Stromal cell of bone marrow (primary cell): ENCODE measurements at regions not wholly inside any gene's neighbourhood (a gene's known extent, or its start where the extent isn't known, plus 50 kb on each side); places are given as distances from the start of the nearest gene placed in this dataset.
A peak's percentile ranks its signal among the peaks of the same experiment; 100 is the strongest.
"Not testable (repeated sequence)": the region's sequence is repeated elsewhere in the genome, so short reads cannot be mapped to it uniquely, and the experiment has no call there.

Experiments
- DNase-seq: peaks from one replicate; pipeline ENCODE4 v3.0.0-alpha.2; 2012; ENCODE audit warnings: low read depth

DNA sequence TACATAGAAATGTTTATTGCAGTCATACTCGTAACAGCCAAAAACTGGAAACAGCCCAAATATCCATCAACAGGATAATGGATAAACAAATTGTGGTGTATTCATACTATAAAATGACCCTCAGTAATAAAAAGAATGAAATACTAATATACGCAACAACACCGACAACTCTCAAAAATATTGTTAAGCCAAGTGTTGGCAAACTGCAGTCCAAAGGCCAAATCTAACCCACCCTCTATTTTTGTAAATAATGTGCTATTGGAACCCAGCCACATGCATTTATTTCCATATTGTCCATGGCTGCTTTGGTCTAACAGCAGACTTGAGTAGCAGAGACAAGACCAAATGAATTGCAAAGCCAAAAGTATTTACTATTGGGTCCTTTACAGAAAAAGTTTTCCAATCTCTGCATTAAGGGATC, 151.0 kb downstream of the MREG start:
- no peak for DNase-seq

DNA sequence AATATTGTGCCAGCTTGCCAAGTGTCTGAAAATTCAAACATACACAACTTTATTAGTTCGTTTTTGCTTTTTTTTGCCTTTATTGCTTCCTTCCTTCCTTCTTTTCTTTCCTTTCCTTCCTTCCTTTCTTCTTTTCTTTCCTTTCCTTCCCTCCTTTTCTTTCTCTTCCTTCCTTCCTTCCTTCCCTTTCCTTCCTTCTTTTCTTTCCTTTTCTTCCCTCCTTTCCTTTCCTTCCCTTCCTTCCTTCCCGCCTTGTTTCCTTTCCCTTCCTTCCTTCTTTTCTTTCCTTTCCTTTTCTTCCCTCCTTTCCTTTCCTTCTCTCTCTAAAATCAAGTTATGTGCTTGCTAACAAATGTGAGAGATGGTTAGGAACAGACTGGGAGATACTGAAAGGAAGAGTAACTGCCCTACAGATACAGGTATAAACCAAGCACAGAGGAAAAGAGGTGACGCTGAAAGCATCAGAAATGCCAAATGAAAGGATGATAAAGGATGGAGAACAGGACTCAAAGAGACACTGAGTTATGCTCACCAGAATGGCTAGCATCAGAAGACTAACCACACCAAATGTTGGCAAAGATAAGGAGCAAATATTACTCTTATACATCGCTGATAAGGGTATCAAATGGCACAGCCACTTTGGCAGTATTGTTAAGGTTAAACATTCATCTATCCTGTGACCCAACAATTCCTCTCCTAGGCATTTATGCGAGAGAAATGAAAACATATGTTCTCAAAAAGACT, 151.6 kb downstream of the MREG start:
- no peak for DNase-seq

DNA sequence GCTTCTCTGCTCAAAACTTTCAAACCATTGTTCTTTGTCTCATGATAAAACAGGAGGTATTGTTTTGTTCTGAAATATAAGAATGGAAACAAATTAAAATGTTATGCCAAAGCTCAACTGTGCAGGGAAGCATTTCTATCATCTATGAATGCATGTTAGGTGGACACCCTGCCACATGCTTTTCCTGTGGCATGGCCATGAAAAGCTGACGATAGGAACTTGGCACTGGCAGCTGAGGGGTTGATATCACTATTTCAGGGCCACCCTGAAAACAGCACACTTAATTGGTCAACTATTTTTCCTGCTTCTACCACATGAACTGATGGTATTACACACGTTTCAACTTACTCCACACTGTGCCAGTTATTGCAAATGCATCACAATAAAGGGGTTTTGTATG, 157.3 kb downstream of the MREG start:
- DNase-seq = no peak

DNA sequence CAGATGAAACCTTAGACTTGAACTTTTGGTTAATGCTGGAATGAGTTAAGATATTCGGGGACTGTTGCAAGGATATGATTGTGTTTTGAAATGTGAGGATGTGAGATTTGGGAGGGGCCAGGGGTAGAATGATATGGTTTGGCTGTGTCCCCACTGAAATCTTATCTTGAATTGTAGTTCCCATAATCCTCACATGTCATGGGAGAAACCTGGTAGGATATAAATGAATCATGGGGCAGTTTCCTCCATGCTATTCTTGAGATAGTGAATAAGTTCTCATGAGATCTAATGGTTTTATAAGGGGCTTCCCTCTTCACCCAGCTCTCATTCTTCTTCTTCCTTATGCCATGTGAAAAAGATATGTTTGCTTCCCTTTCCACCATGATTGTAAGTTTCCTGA, 158.0 kb downstream of the MREG start:
- not testable (repeated sequence) for DNase-seq

DNA sequence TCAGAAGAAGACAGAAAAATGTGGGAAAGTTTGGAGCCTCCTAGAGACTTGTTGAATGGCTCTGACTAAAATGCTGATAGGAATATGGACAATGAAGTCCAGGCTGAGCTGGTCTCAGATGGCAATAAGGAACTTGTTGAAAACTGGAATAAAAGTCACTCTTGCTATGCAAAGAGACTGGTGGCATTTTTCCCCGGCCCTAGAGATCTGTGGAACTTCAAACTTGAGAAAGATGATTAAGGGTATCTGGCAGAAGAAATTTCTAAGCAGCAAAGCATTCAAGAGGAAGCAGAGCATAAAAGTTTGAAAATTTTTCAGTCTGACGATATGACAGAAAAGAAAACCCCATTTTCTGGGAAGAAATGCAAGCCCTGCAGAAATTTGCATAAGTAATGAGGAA, 159.3 kb downstream of the MREG start:
- no peak for DNase-seq

DNA sequence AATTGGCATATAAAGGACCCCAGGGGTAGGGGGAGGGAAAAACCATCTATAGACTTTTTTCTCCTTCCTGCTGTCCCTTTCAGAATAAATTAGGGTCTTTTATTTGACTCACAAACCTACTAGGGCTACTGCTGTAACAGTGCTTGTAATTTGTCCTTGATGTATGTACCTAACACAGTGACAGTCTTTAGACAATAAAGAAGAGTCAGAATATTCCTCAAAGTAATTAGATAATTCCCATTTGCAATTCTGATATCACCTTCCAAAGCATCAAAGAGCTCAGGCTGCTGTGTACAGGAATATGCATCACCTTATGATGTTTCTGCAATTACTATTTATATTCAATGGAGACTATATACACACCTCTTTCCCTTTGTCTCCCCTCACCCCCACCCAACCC, 161.7 kb downstream of the MREG start:
- no peak for DNase-seq

DNA sequence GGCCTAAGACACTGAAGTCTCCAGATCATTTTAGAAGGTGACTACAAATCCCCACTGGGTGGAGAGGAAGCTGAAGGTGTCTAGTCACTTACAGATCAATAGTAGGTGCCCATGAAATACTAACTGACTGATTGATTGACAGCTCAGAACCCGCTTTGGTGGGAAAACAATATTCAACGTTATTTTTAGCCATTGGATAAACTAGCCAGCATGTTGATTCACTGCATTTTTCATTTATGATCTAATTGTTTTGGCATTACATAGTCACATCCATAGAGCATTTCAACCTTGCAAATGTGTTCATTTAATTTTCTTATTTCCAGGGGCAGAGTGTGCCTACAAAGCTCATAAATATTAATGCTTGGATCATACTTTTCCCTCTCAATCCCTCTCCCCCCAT, 162.3 kb downstream of the MREG start:
- DNase-seq = peak; percentile 39

DNA sequence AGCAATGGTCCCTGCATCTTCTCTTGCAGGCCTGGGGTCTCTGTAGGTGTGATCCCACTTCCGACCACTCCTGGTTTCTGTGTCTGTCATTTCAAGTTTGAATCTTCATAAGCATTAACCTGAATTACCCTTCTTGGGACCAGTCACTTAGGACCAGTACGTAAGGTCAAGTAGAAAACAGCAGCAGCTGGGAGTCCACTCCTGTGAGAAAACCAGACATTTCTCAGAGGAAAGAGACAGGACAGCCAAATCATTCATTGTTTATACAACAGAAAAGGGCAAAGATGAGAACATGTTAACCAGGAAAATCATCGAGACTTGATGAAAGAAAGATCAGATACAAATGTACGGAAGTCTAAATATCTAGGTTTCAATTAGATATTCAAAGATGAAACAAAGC, 163.0 kb downstream of the MREG start:
- no peak for DNase-seq

DNA sequence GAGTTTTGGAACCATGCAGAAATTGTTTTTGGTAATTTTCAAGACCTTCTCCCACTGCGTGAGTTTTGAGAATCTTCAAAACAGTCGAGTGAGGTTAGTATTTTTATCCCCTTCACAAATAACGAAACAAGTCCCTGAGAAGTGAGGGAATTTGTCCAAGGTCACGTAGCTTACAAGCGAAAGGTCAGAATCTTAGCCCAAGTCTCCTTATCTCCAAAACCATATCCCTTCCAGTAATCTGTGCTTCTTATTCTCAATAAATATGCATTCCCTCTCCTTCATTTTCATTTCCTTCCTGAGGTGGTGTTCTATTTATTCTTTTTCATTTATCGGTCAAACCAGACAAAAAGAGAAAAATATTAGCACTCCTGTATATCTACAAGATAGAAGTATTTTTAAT, 163.6 kb downstream of the MREG start:
- DNase-seq = no peak

DNA sequence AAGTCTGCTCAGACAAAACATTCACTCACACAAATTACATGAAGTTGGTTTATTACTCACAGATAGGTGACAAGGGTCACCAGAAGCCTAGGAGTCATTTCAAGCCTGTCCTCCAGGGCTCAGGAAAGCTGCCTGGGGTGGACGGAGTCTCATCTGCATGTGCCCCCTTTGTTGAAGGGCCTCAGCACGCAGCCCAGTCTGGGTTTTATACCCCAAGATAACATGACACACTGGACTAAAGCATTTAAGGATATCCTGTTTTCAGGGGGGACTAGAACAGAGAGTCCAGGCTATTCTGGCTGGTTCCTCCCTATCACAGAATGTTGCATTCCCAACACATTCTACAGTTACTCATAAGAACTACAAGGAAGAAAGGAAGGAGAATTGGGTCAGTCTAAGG, 164.7 kb downstream of the MREG start:
- no peak for DNase-seq

DNA sequence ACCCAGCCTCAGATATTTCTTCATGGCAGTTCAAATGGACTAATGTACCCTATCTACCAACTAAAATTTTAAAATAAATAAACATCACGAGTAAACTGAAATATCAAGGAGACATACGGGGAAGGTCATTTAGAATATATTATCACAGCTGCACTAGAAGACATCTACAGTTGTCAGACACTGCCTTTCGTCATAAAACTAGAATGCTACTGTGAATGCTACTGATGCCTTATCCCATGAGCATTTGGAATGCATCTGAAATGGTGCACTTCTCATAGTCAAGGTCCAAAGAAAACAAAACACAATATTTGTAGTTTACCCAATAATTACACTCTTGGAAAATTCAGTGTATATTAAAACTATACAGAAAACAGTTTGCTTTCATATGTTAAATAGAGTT, 165.2 kb downstream of the MREG start:
- DNase-seq = no peak

DNA sequence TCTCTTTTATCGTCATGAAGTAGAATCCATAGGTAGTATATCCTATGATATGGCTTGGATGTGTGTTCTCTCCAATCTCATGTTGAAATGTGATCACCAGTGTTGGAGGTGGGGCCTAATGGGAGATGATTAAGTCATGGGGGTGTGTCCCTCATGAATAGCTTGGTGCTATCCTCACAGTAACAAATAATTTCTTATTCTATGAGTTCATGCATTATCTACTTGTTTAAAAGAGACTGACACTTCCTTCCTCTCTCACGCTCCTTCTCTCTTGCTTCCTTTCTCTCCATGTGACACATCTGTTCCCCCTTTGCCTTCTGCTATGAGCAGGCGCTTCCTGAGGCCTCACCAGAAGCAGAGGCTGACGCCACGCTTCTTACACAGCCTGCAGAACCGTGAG, 165.6 kb downstream of the MREG start:
- DNase-seq = no peak

DNA sequence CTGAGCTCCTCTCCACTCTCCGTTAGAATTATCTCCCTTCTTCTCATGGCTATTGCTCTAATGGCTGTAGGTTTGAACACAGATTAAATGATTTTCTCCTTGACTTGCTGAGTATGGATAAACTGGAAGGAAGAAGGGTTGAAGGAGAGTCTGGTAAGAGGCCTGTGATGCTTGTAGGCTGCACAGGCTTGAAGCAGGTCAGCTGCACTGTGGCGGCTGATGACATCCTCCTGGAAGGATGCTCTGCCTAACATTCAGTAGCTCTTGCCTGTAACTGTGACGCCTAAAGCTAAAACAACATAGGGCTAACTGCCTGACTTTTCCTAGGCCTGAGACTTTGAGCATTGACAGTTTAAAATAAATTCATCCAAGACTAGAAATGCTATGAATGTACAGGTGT, 166.3 kb downstream of the MREG start:
- DNase-seq = no peak

DNA sequence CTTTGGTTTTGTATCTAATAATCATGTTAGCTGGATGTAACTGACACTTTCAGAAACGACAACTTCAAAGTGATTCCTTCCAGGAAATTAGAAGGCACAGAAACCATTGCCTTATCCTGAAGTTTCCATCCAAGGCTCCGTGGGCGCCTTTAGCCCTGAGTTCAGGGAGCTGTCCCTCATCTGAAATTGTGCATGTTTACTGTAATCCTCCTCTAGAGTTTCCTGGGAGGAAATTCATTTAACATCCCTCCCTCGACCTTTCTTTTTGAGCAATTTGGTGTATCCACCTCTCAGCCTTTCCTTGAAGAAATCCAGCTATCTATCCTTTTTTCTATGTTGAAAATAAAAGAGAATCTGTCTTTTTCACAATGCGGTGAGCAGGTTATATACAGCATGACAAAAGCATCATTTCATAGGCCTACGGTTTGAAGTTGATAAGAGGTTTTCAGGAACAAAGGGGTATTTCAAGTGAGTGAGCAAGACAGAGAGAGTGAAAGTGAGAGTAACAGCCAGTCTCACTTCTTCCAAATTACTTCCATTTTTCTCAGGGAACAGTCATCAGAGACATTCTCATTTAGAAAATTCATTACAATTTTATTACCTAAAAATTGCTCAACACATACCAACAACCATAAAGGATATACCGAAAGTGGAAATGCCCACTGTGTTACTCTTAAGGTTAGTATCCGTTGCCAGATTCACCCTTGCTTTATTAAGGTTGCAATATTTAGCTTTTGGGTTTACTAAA, 167.3 kb downstream of the MREG start:
- no peak for DNase-seq

DNA sequence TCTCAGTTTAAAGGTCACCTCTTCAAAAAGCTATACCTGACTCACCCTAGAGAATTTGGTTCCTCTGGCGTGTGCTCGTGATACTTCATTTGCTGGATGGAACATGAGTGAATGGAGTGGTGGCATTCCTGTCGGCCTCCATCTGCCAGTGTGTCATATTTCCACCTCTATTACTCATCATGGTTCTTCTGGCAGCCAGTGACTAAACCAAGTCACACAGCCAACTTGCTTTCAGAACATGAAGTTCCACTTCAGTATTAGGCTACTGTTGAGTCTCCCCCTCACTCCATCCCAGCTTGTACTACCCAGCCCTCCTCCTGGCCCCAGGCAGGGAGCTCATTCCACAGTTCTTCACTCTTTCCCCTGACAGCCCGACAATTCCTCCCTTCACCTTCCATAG, 169.8 kb downstream of the MREG start:
- peak; percentile 77 for DNase-seq

DNA sequence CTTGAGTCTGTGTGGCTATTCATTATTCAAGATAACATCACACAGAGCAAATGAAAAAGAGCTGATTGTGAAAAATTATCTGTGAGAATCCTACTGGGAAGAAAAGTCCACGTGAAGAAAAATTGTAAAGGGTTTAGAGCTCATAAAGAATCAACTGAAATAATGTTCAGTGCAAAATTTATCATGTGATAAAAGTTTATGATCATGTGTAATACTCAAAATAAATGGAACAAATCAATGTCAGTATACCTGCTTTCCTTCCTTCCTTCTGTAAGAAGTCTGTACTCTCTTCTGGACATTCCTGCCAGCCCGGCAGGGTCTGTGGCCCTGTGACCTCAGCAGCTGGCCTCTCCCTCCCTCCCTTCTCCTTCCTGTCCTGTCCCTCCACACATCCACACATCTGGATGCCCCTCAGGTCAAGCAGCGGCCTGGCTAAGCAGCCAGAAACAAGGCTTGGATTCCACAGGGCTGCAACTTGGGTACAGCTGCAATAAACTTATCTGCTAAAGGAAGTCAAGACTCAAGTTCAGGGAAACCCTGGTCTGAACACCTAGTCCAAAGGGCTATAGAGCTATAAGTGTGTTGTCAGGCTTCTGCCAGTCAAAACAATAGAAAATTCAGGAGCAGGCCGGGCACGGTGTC, 172.1 kb downstream of the MREG start:
- no peak for DNase-seq

DNA sequence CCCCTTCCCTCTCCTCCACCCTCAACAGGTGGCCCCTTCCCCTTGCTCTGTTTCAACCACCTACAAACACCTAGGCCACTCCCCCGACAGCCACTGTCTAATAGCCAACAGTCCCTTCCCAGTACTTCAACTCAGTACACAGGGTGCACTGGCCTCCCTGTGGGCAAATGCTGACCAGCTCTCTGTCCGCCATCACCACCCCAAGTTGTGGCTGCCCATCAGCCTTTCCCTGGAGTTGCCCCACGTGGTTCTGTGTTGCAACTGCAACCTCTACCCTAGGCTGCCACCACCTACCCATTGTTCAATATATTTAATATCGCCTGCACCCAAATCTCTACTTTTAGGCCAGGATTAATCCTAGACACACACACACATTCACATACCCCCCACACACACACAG, 173.5 kb downstream of the MREG start:
- DNase-seq = no peak

DNA sequence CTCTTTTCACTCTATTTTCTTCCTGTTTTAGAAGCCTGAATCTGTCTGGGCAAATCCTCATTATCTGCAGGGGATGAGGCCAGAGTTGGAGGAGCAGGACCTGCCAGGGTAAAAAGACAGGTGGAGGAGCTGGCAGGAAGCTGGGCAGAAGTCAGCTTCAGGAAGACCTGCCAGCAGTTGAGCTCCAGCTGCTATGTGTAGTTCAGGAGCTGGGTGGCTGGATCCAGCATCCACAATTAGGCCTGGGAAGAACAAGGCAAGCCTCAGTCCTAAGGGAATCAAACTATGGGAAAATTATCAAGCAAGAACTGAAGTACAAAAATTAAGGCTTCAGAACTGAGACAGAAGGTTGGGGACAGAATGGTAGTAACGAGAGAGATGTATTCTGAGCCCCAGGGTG, 174.0 kb downstream of the MREG start:
- no peak for DNase-seq

DNA sequence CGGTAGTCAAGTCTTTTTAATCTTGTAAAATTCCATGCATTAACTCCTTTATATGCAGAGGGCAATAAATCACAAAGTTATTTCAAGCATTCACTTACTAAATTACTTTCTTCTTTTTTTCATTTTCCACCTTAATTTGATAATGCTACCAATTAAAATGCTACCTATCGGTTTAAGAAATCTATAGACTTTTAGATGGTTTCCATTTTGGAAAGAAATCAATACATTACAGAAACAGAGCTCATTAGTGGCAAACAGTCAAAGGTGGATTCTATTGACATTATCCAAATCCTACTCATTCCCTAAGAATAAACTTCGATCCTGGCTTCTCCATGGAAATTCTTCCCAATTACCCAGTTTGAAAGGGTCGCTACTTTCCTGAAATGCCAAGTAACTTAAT, 176.5 kb downstream of the MREG start:
- no peak for DNase-seq

DNA sequence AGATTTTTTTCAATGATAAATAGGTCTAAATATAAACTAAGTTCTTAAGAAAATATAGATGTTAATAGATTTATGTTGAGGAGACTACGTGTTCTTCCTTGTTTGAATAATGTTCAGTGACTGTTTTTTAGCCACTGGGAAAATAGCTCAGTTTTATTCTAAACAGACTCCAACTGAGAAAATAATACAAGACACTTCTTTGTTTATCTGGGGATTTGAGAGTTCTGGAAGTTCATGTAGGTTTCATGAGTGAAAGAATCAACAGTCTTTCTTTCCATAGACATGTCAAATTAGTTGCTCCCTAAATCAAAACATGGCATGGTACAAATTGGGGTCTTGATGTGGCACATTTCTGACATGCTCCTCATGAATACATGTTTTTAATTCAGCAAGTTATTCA, 177.7 kb downstream of the MREG start:
- no peak for DNase-seq

DNA sequence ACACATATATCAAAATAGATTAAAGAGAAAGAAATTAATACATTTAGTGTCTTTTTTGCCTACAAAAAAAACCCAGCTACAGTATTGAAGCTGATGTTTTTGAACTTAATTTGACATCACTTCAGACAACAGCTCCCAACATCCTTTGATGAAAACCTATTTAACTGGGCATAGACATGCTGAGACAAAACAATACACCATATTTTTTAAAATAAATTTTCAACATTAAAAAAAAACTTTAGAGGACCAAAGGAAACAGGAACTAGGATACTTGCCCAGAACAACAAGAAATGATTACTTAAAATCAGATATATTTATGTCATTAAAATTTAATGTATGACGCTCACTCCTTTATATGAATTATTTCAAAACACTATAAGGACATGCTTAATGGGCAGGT, 178.1 kb downstream of the MREG start:
- DNase-seq = no peak

DNA sequence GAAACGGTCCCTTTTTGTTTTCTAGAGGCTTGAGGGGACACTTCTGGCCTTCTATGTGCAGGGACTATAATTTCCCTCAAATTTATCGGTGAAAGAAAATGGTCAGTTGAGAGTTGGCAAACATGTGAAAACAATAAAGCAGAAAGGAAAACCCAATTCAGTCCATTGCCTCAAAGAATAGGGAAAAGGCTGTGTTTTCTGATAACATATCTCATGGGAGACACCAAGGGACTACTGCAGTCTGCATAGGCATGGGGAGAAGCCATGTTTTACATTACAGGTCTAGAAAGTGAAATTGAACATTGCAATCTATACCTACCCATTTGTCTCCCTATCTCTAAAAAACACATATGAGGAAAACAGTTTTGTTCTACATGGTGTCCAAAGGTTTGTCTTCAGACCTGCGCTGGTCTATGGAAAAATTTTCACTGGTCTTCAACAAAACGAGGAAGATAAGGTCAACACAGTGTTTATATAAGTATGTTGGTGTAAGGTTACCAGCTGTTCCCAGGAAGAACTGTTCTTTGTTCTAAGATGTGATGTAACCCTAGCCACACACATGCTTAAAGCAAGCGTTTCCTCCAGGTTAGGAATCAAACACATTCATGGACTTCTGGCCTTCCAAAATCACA, 179.7 kb downstream of the MREG start:
- DNase-seq = no peak

DNA sequence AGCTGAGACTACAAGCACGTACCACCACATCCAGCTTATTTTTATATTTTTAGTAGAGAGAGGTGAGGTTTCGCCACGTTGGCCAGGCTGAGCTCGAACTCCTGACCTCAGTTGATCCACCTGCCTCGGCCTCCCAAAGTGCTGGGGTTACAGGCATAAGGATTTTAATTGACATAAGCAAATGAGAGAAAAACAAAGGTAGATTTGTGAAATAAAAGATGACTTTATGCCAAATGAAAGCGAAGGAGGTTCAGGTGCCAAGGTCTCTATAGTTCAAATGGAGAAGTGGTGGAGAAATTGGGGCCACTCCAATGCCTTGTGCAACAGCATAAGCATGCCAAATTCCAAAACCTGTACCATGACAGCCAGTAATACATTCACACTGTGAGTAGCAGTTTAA, 180.6 kb downstream of the MREG start:
- DNase-seq = no peak
